ENCODE measurements at regions not wholly inside any gene's neighbourhood (a gene's known extent, or its start where the extent isn't known, plus 50 kb on each side); places are given as distances from the start of the nearest gene placed in this dataset.

- no peak for TF ChIP-seq ETV6 (IDR thresholded peaks at IDR 0.05; ENCODE audit: borderline replicate concordance in 1 of 2, low read depth in 2 of 2, low read length in 1 of 2)
- TF ChIP-seq ETV6 (CRISPR knock-in tag; IDR thresholded peaks at IDR 0.05; ENCODE audit: borderline replicate concordance), result no peak
- no peak for TF ChIP-seq HCFC1 (IDR thresholded peaks at IDR 0.05; ENCODE audit: low read depth, low read length)
- TF ChIP-seq, protein P1, sequence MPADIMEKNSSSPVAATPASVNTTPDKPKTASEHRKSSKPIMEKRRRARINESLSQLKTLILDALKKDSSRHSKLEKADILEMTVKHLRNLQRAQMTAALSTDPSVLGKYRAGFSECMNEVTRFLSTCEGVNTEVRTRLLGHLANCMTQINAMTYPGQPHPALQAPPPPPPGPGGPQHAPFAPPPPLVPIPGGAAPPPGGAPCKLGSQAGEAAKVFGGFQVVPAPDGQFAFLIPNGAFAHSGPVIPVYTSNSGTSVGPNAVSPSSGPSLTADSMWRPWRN (IDR thresholded peaks at IDR 0.05; ENCODE audit: low read depth), result no peak
- no peak for TF ChIP-seq FOSL1 (tag; conservative IDR thresholded peaks at IDR 0.05)
- TF ChIP-seq TSC22D4 (tag; IDR thresholded peaks at IDR 0.05), result no peak
Measured at GRCh38 chr22:26115266-26115665, 54.0 kb upstream of the SEZ6L start (continued).
